OCI-LY7 (cell line): ENCODE measurements at regions not wholly inside any gene's neighbourhood (a gene's known extent, or its start where the extent isn't known, plus 50 kb on each side); places are given as distances from the start of the nearest gene placed in this dataset.

Experiments used
- BruUV-seq: library from RNA; stranded (reverse); fragments of 400-500 nt; replicated peaks from 2 replicates; lab custom pipeline; 2021; lab: Mats Ljungman, UMichigan
- CTCF ChIA-PET: fragments of 300-600 bp; sonication (Branson Sonifier 250); formaldehyde crosslinking; loops from one replicate; lab custom pipeline; 2022; ENCODE audit warnings: antibody characterized with exemption; ENCODE audit not compliant: unreplicated experiment; lab: Charles Lee
- POLR2A ChIA-PET: fragments of 300-600 bp; sonication (Branson Sonifier 250); formaldehyde crosslinking; loops from one replicate; lab custom pipeline; 2022; ENCODE audit warnings: antibody characterized with exemption; lab: Charles Lee
- DNase-seq: peaks from one replicate; pipeline ENCODE4 v3.0.0-alpha.2; 2015; ENCODE audit warnings: low spot score
- H2AFZ ChIP-seq: fragments of 200-600 bp; sonication (generic), shearing (Covaris generic); 2 replicates; pipeline ENCODE4 v1.6.1; 2014; ENCODE audit warnings: mild to moderate bottlenecking, antibody characterized with exemption, low read length, moderate library complexity
- H3K27ac ChIP-seq: fragments of 200-600 bp; sonication (generic); 2 replicates; pipeline ENCODE4 v1.5.1; 2014; ENCODE audit warnings: mixed run types, low read depth, mild to moderate bottlenecking, moderate library complexity, low read length, inconsistent platforms; ENCODE audit not compliant: poor library complexity, severe bottlenecking
- H3K36me3 ChIP-seq: fragments of 200-600 bp; sonication (generic); 2 replicates; pipeline ENCODE4 v1.6.1; 2014; ENCODE audit warnings: mild to moderate bottlenecking, antibody characterized with exemption, low read length, moderate library complexity, mixed read lengths; ENCODE audit not compliant: insufficient read depth
- H3K4me1 ChIP-seq: fragments of 200-600 bp; sonication (generic); 2 replicates; pipeline ENCODE4 v1.5.1; 2014; ENCODE audit warnings: mild to moderate bottlenecking, low read length; ENCODE audit not compliant: insufficient read depth, poor library complexity, severe bottlenecking
- H3K4me2 ChIP-seq: fragments of 200-600 bp; sonication (generic); 2 replicates; pipeline ENCODE4 v1.6.1; 2014; ENCODE audit warnings: mild to moderate bottlenecking, low read length
- H3K4me3 ChIP-seq: fragments of 200-600 bp; sonication (generic); 2 replicates; pipeline ENCODE4 v1.5.1; 2014; ENCODE audit warnings: mild to moderate bottlenecking, low read depth, low read length; ENCODE audit not compliant: poor library complexity, severe bottlenecking
- H3K79me2 ChIP-seq: fragments of 200-600 bp; sonication (generic); 2 replicates; pipeline ENCODE4 v1.6.1; 2016; ENCODE audit warnings: low read depth, mild to moderate bottlenecking, low read length, moderate library complexity, mixed read lengths; ENCODE audit not compliant: insufficient read depth
- H3K9me2 ChIP-seq: fragments of 200-600 bp; sonication (generic); 2 replicates; pipeline ENCODE4 v1.6.1; 2016; ENCODE audit warnings: mild to moderate bottlenecking, low read length, mixed read lengths; ENCODE audit not compliant: insufficient read depth
- H3K9me3 ChIP-seq: fragments of 200-600 bp; sonication (generic); 2 replicates; pipeline ENCODE4 v1.6.1; 2014; ENCODE audit warnings: mild to moderate bottlenecking, mixed run types, low read length, mixed read lengths
- H4K20me1 ChIP-seq: fragments of 200-600 bp; sonication (generic); 2 replicates; pipeline ENCODE4 v1.6.1; 2014; ENCODE audit warnings: mild to moderate bottlenecking, antibody characterized with exemption, low read length, moderate library complexity, mixed read lengths; ENCODE audit not compliant: insufficient read depth
- EZH2phosphoT487 ChIP-seq: fragments of 200-600 bp; sonication (generic); IDR thresholded peaks from 2 replicates; pipeline ENCODE4 v1.6.1; 2018; ENCODE audit warnings: low read depth, borderline replicate concordance, mild to moderate bottlenecking, mixed run types, antibody characterized with exemption, low read length, moderate library complexity, mixed read lengths
- intact Hi-C: fragments of 100-400 bp; cut with micrococcal nuclease; formaldehyde crosslinking; loops from one replicate; pipeline ENCODE4 v1.10.0; 2022; ENCODE audit not compliant: unreplicated experiment
- TF ChIP-seq, protein P1 (sequence below): fragments of 200-600 bp; sonication (generic); conservative IDR thresholded peaks from 2 replicates; pipeline ENCODE4 v1.5.1; 2014; ENCODE audit warnings: mild to moderate bottlenecking, antibody characterized with exemption, low read length, moderate library complexity, mixed read lengths

DNA sequence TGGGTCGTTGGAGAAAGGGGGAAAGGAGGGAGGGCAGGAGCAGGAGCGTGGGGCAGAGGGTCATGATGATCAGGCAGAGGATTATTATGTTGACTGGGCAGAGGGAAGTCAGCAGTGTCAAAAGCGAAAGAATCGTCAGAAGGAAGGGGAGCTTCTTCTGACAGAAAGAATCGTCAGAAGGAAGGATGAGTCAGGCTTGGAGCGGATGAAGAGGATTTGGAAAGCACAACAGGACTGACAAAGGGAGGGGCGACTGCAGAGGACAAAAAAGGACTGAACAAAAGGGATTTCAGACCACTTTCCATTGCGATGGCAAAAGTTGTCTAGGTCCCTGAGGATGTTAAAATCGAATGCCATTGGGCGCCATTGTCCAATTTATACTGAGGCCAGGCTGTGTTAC lies 1053.5 kb downstream of the SI start:
- BruUV-seq: no TSS peak
- no peak overlapping the region for H3K27ac ChIP-seq

DNA sequence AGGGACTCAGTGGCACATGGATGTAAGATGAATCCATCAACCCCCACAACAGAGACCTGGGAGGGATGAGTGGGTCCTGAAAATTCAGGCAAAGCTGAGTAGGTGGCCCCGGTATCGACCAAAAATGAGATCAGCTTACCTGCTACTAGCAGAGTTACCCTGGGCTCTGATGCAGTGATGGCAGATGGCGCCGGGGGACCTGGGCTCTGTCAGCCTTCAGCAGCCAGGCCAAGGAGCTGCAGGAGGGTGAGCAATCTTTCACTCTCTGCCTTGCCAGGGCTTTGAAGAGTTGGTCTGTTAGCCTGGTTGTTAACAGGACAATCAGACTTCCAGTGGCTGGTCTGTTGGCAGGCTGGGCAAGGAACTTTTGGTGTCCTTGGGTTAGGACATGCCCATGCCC lies 1054.8 kb downstream of the SI start:
- no peaks in the 10 kb centered on the region for H3K36me3 ChIP-seq

More for the DNA sequence above, 1053.5 kb downstream of the SI start:
- Histone ChIP-seq H3K36me3 (no peaks in the 10 kb centered on the region), H3K4me3 (no peak overlapping the region), H4K20me1 (no peaks in the 10 kb centered on the region), H3K79me2 (no peaks in the 10 kb centered on the region), H3K4me2 (no peak overlapping the region), H3K4me1 (no peaks in the 10 kb centered on the region), H3K9me2 (no peaks in the 10 kb centered on the region), H3K9me3 (no peaks in the 10 kb centered on the region), H2AFZ (no peak overlapping the region)
- DNase-seq: no peak
- TF ChIP-seq EZH2phosphoT487: no peak
- TF ChIP-seq, protein P1, sequence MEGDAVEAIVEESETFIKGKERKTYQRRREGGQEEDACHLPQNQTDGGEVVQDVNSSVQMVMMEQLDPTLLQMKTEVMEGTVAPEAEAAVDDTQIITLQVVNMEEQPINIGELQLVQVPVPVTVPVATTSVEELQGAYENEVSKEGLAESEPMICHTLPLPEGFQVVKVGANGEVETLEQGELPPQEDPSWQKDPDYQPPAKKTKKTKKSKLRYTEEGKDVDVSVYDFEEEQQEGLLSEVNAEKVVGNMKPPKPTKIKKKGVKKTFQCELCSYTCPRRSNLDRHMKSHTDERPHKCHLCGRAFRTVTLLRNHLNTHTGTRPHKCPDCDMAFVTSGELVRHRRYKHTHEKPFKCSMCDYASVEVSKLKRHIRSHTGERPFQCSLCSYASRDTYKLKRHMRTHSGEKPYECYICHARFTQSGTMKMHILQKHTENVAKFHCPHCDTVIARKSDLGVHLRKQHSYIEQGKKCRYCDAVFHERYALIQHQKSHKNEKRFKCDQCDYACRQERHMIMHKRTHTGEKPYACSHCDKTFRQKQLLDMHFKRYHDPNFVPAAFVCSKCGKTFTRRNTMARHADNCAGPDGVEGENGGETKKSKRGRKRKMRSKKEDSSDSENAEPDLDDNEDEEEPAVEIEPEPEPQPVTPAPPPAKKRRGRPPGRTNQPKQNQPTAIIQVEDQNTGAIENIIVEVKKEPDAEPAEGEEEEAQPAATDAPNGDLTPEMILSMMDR: no peak
- POLR2A ChIA-PET: no interaction called here
- intact Hi-C loops: no loop called here
- CTCF ChIA-PET: no interaction called here

GRCh38 chr3:164018500-164018899 lies 1059.8 kb downstream of the SI start:
- no peak overlapping the region for H3K4me3 ChIP-seq
- no peak for DNase-seq
- CTCF ChIA-PET: no interaction called here

More for the DNA sequence above, 1054.8 kb downstream of the SI start:
- Histone ChIP-seq H3K4me2 (no peak overlapping the region), H3K79me2 (no peaks in the 10 kb centered on the region), H3K4me1 (no peaks in the 10 kb centered on the region), H4K20me1 (no peaks in the 10 kb centered on the region), H3K9me2 (no peaks in the 10 kb centered on the region), H3K9me3 (no peaks in the 10 kb centered on the region), H2AFZ (no peak overlapping the region), H3K27ac (no peak overlapping the region), H3K4me3 (no peak overlapping the region)
- TF ChIP-seq EZH2phosphoT487: no peak
- TF ChIP-seq, protein P1: no peak
- POLR2A ChIA-PET: no interaction called here
- BruUV-seq: no TSS peak
- DNase-seq: no peak
- intact Hi-C loops: no loop called here
- CTCF ChIA-PET: no interaction called here

More at GRCh38 chr3:164018500-164018899, 1059.8 kb downstream of the SI start:
- H4K20me1 ChIP-seq: no peaks in the 10 kb centered on the region
- no peak overlapping the region for H3K4me2 ChIP-seq
- POLR2A ChIA-PET: no interaction called here
- intact Hi-C loops: no loop called here
- no TSS peak for BruUV-seq
- H3K4me1 ChIP-seq: no peaks in the 10 kb centered on the region
- H3K27ac ChIP-seq: no peak overlapping the region
- H3K9me2 ChIP-seq: no peaks in the 10 kb centered on the region
- H3K9me3 ChIP-seq: no peaks in the 10 kb centered on the region
- H2AFZ ChIP-seq: no peak overlapping the region
- H3K36me3 ChIP-seq: no peaks in the 10 kb centered on the region
- H3K79me2 ChIP-seq: no peaks in the 10 kb centered on the region
- TF ChIP-seq EZH2phosphoT487: no peak
- TF ChIP-seq, protein P1: no peak
